ENCODE measurements at regions not wholly inside any gene's neighbourhood (a gene's known extent, or its start where the extent isn't known, plus 50 kb on each side); places are given as distances from the start of the nearest gene placed in this dataset.

DNA sequence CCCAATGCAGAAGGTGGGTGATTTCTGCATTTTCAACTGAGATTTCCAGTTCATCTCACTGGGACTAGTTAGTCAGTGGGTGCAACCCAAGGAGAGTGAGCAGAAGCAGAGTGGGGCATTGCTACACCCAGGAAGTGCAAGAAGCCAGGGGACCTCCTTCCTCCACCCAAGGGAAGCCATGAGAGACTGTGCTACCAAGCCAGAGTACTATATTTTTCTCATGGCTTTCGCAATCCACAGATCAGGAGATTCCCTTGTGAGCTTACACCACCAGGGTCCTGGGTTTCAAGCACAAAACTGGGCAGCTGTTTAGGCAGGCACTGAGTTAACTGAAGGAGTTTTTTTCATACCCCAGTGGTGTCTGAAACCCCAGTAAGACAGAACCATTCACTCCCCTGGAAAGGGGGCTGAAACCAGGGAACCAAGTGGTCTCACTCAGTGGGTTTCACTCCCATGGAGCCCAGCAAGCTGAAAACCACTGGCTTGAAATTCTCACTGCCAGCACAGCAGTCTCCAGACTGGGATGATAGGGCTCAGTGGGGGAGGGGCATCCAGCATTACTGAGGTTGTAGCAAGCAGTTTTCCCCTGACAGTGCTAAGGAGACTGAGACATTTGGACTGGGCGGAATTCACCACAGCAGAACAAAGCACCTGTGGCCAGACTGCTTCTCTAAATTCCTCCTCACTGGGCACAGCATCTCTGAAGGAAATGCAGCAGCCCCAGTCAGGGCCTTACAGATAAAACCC, 903.4 kb downstream of the TECRL start:
- DNase-seq (ENCODE audit: low read depth, low spot score), result no peak

- DNase-seq (ENCODE audit: low read depth, low spot score), result no peak
Observed at GRCh38 chr4:63493265-63493664, 916.0 kb downstream of the TECRL start.

GRCh38 chr4:63492515-63492914, 916.7 kb downstream of the TECRL start:
- no peak for DNase-seq (ENCODE audit: low read depth, low spot score)

- DNase-seq (ENCODE audit: low read depth, low spot score), result no peak
Observed at GRCh38 chr4:63464393-63464792, 944.9 kb downstream of the TECRL start.

- no peak for DNase-seq (ENCODE audit: low read depth, low spot score)
Observed at GRCh38 chr4:63460075-63460474, 949.2 kb downstream of the TECRL start.

DNA sequence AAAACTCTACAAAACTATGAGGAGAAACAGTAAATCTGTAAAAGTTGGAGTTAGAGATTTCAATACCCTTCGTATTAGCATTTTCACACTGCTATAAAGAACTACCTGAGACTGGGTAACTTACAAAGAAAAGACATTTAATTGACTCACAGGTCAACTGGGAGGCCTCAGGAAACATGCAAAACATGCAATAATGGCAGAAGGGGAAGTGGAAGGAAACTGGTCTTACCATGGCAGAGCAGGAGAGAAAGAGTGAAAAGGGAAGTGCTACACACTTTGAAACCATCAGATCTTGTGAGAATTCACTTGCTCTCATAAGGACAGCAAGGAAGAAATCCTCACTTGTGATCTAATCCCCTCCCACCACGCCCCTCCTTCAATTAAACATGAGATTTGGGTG, 949.9 kb downstream of the TECRL start:
- no peak for DNase-seq (ENCODE audit: low read depth, low spot score)

DNA sequence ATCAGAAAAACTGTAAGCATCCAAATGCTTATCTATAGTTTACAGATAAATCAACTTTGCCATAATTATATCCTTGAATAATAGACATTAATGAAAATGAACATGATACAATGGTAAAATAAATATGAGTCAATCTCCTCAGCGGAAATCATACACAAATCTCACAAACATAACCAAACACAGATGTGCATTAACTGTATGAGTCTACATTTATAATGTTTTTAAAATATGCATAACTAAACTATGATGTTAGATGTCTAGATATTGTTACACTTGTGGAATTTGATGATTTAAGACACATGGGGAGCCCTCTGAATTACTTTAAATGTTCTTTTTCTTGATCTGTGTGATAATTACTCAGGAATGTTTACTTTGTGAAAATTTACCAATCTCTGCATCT, 951.2 kb downstream of the TECRL start:
- no peak for DNase-seq (ENCODE audit: low read depth, low spot score)

DNA sequence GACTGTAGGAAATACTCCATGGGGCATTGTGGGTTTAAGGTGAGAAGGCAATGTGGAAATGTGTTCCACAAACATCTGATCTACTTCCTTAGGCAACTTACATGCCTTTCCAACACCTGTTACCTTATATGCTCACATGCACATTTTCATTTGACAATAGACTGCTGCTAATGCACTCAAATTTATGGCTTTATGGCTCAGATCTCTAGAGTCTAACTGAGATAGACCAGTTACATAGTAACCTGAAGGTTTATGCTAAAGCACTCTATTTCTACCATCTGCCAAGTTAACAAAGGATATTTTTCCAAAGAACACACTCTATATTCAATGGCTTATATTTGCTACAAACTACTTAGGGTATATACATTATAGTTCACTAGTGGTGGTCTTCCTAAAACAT, 969.0 kb downstream of the TECRL start:
- DNase-seq (ENCODE audit: low read depth, low spot score), result no peak

- DNase-seq (ENCODE audit: low read depth, low spot score), result no peak
Observed at GRCh38 chr4:63430105-63430504, 979.1 kb downstream of the TECRL start.

DNA sequence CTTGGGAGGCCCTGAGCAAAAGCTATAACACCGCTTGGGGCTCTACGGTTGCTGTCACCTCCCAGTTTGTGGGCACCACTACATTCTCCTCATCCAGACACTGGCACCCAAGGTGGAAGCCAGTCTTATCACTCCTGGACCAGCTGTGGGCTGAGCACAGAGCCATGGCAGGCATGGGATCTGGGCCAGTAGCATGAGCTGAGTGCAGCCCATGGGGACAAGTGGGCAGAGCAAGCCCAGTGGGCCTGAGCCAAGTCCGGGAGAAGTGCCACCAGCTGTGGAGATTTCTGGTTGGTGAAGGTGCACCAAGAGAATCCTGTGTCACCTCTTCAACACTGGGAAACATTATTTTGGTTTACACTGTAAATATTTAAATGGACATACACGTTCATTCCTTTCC, 1013.0 kb downstream of the TECRL start:
- no peak for DNase-seq (ENCODE audit: low read depth, low spot score)

GRCh38 chr4:63393544-63393943, 1015.7 kb downstream of the TECRL start:
- DNase-seq (ENCODE audit: low read depth, low spot score), result no peak

- DNase-seq (ENCODE audit: low read depth, low spot score), result no peak
Observed at GRCh38 chr4:63379750-63380522, 1029.3 kb downstream of the TECRL start.

DNA sequence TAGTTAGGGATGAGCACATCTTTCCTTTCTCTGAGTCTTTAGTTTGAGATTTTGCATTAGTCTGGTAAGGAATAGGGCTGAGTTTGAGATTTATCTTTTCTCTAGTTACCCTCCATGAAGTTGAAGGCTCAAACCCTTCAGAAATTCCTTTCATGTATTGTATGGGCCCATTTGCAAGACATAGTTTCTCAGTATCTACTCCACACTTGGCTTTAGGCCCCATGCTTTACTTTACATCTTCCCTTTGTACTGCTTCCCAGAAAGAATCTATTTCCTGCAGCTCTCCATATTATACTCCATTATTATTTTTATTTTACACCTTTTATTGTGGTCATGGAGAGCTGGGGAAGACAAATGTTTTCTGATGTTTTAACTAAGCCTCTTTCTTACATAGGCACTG, 1038.2 kb downstream of the TECRL start:
- DNase-seq (ENCODE audit: low read depth, low spot score), result no peak

GRCh38 chr4:63361628-63362027, 1047.6 kb downstream of the TECRL start:
- no peak for DNase-seq (ENCODE audit: low read depth, low spot score)

DNA sequence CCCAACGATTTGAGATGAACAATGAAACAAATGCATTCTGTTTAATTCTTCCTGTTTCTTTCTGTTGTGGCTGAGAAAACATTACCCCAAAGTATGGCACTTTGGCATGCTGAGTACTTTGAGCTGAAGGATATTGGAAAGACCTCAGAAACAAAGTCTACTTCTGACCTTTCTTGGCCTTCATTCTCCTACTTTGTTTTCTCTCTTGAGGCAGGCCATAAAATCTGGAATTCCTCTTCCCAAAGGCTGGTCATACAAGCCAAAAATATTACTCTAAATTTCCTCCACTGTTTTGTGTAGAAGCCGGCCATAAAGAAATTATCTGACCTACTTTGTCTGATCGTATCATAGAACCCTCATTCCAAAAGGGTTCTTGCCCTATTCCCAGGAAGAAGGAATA, 1048.2 kb downstream of the TECRL start:
- no peak for DNase-seq (ENCODE audit: low read depth, low spot score)

- no peak for DNase-seq (ENCODE audit: low read depth, low spot score)
Observed at GRCh38 chr4:63349674-63350025, 1059.6 kb downstream of the TECRL start.

DNA sequence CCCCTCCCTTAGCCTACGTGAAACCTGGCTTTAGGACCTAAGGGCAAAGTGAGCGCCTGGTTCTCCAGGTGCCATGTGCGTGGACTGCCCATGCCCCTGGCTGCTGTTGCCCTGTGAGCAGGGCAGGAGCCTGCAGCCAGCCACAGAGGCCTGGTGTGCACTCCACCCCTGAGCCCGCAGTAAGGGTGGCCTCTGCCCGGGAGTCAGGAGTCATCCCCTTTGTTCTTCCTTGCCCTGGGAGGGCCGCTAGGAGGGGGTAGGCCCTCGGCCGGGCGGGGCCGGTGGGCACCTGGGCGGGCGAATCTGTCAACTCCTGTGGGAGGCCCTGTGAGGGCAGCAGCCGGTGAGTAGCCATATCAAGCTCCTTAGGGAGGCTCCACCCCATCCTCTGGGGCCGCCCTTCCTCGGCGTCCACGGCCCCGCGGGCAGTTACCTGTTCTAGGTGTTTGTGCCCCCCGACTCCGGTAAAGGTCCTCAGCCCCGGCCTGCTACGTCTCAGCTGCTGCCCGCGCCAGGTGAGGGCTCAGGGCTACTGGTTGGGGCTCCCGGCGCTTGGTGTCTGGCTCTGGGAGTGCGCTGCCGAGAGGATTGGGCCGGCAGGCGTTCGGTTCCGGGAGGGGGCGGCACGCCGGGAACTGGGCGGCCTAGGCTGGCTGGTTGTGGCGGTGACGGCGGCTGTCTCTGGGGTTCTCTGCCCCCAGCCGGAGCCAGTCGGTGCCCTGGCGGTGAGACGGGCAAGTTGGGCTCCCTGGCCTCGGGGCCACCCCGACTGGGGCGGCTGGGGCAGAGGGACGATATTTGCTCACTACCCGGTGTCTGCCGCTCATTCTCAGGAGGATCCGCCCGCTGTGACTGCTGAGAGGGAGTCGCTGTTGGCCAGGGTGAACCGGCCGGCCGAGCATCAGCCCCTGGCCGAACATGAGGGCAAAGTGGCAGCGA, 1060.2 kb downstream of the TECRL start:
- no peak for DNase-seq (ENCODE audit: low read depth, low spot score)

GRCh38 chr4:63325140-63325539, 1084.1 kb downstream of the TECRL start:
- no peak for DNase-seq (ENCODE audit: low read depth, low spot score)

- DNase-seq (ENCODE audit: low read depth, low spot score), result no peak
Observed at GRCh38 chr4:63316633-63317032, 1092.6 kb downstream of the TECRL start.

- DNase-seq (ENCODE audit: low read depth, low spot score), result no peak
Observed at GRCh38 chr4:63315651-63316050, 1093.6 kb downstream of the TECRL start.

DNA sequence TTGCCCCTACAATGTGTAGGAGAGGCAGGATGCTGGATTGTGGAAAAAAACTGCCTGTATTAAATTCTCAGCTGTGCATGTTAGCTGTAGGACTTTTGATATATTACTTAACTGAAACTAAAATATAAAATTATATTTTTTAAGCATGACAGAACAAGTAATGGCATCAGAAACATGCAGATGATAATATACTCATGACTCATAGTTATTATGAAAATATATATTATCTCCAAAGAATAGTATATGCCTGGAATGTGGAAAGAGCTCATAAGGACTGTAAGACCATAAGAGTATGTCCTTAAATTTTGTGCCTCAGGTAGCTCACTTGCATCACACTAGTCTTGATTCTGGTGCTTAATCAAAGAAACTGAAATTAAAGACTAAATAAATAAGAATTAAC, 1100.6 kb downstream of the TECRL start:
- no peak for DNase-seq (ENCODE audit: low read depth, low spot score)

GRCh38 chr4:63302792-63303191, 1106.5 kb downstream of the TECRL start:
- no peak for DNase-seq (ENCODE audit: low read depth, low spot score)

Measured in pulmonary artery endothelial cell (primary cell).